22Rv1 (cell line): ENCODE measurements at regions not wholly inside any gene's neighbourhood (a gene's known extent, or its start where the extent isn't known, plus 50 kb on each side); places are given as distances from the start of the nearest gene placed in this dataset.

Source experiments
- CTCF ChIP-seq: fragments of 450-650 bp; IDR thresholded peaks from 2 replicates; pipeline ENCODE4 v1.5.1; 2017; ENCODE audit warnings: mild to moderate bottlenecking
- ZFX ChIP-seq: fragments of 450-650 bp; IDR thresholded peaks from 2 replicates; pipeline ENCODE4 v1.6.1; 2017; ENCODE audit warnings: antibody characterized with exemption, borderline replicate concordance

GRCh38 chr2:38502107-38502506, 100.6 kb downstream of the HNRNPLL start:
- TF ChIP-seq CTCF (no peak), ZFX (no peak)
